OCI-LY1 (cell line): ENCODE measurements at regions not wholly inside any gene's neighbourhood (a gene's known extent, or its start where the extent isn't known, plus 50 kb on each side); places are given as distances from the start of the nearest gene placed in this dataset.

Experiments used
- H2AFZ ChIP-seq: fragments of 200-600 bp; sonication (generic), shearing (Covaris generic); 2 replicates; pipeline ENCODE4 v1.6.0; 2014; ENCODE audit warnings: antibody characterized with exemption, mild to moderate bottlenecking, low read length
- H3F3A ChIP-seq: fragments of 200-600 bp; sonication (generic), shearing (Covaris generic); 2 replicates; pipeline ENCODE4 v1.6.0; 2014; ENCODE audit warnings: mild to moderate bottlenecking, antibody characterized with exemption, low read length, moderate library complexity; ENCODE audit not compliant: insufficient read depth
- H3K27ac ChIP-seq: fragments of 200-600 bp; sonication (generic); 2 replicates; pipeline ENCODE4 v1.5.1; 2014; ENCODE audit warnings: low read length, mixed run types, mild to moderate bottlenecking, low read depth; ENCODE audit not compliant: poor library complexity, severe bottlenecking
- H3K27me3 ChIP-seq: fragments of 200-600 bp; sonication (generic); 2 replicates; pipeline ENCODE4 v1.6.0; 2014; ENCODE audit warnings: antibody characterized with exemption, mild to moderate bottlenecking, low read length, moderate library complexity; ENCODE audit not compliant: insufficient read depth
- H3K36me3 ChIP-seq: fragments of 200-600 bp; sonication (generic); 2 replicates; pipeline ENCODE4 v1.6.1; 2014; ENCODE audit warnings: mild to moderate bottlenecking, antibody characterized with exemption, low read length, moderate library complexity, mixed read lengths; ENCODE audit not compliant: insufficient read depth
- H3K4me1 ChIP-seq: fragments of 200-600 bp; sonication (generic); 2 replicates; pipeline ENCODE4 v1.5.1; 2014; ENCODE audit warnings: mild to moderate bottlenecking, low read length, moderate library complexity; ENCODE audit not compliant: insufficient read depth, severe bottlenecking
- H3K4me2 ChIP-seq: fragments of 200-600 bp; sonication (generic), shearing (Covaris generic); 2 replicates; pipeline ENCODE4 v1.6.1; 2014; ENCODE audit warnings: low read length
- H3K4me3 ChIP-seq: fragments of 200-600 bp; sonication (generic); 2 replicates; pipeline ENCODE4 v1.5.1; 2014; ENCODE audit warnings: low read length, low read depth, mild to moderate bottlenecking, mixed read lengths; ENCODE audit not compliant: poor library complexity, severe bottlenecking
- H3K79me2 ChIP-seq: fragments of 200-600 bp; shearing (Covaris generic); 2 replicates; pipeline ENCODE4 v1.6.1; 2016; ENCODE audit warnings: mixed run types, low read length, mixed read lengths; ENCODE audit not compliant: insufficient read depth
- H3K9ac ChIP-seq: fragments of 200-600 bp; sonication (generic), shearing (Covaris generic); 2 replicates; pipeline ENCODE4 v1.6.1; 2014; ENCODE audit warnings: mild to moderate bottlenecking, low read length, mixed read lengths
- H3K9me2 ChIP-seq: fragments of 200-600 bp; sonication (generic), shearing (Covaris generic); 2 replicates; pipeline ENCODE4 v1.6.1; 2014; ENCODE audit warnings: low read depth, mild to moderate bottlenecking, low read length, mixed read lengths
- H3K9me3 ChIP-seq: fragments of 200-600 bp; shearing (Covaris generic); 2 replicates; pipeline ENCODE4 v1.6.1; 2014; ENCODE audit warnings: low read length, mixed read lengths
- H4K20me1 ChIP-seq: fragments of 200-600 bp; sonication (generic), shearing (Covaris generic); 2 replicates; pipeline ENCODE4 v1.6.0; 2016; ENCODE audit warnings: mild to moderate bottlenecking, low read length; ENCODE audit not compliant: insufficient read depth
- CTCF ChIP-seq: fragments of 200-600 bp; sonication (generic), shearing (Covaris generic); IDR thresholded peaks from 2 replicates; pipeline ENCODE4 v1.5.1; 2017; ENCODE audit warnings: mild to moderate bottlenecking, antibody characterized with exemption, low read length, moderate library complexity, mixed read lengths
- EZH2 ChIP-seq: fragments of 200-600 bp; sonication (generic), shearing (Covaris generic); IDR thresholded peaks from 2 replicates; pipeline ENCODE4 v1.8.0; 2017; ENCODE audit warnings: borderline replicate concordance, mixed run types, mild to moderate bottlenecking, antibody characterized with exemption, low read length, moderate library complexity, mixed read lengths

- Histone ChIP-seq H3K79me2 (peaks cover 94% of the 10 kb centered on the region), H3K27me3 (no peaks in the 10 kb centered on the region), H3F3A (no peaks in the 10 kb centered on the region), H3K4me2 (peak overlapping the region; percentile 60), H3K9me2 (no peaks in the 10 kb centered on the region), H3K4me1 (peaks cover 71% of the 10 kb centered on the region), H3K36me3 (no peaks in the 10 kb centered on the region; the same call in 1 of the 2 replicates), H3K9ac (peak overlapping the region; percentile 49), H2AFZ (no peak overlapping the region), H3K4me3 (no peak overlapping the region), H4K20me1 (no peaks in the 10 kb centered on the region), H3K9me3 (no peaks in the 10 kb centered on the region), H3K27ac (peak overlapping the region; percentile 88)
- TF ChIP-seq CTCF = no peak
- TF ChIP-seq EZH2 = no peak
These were observed 100.0 kb downstream of the HAUS1 start for GRCh38 chr18:46204143-46204542.

- Histone ChIP-seq H3K9ac (no peak overlapping the region), H3K9me3 (no peaks in the 10 kb centered on the region), H3F3A (no peaks in the 10 kb centered on the region), H3K4me3 (no peak overlapping the region), H3K79me2 (peaks cover 92% of the 10 kb centered on the region), H3K4me2 (no peak overlapping the region), H4K20me1 (no peaks in the 10 kb centered on the region), H3K27ac (peak overlapping the region; percentile 45), H3K9me2 (no peaks in the 10 kb centered on the region), H3K4me1 (peaks cover 89% of the 10 kb centered on the region), H3K27me3 (no peaks in the 10 kb centered on the region), H3K36me3 (peaks cover 6% of the 10 kb centered on the region), H2AFZ (no peak overlapping the region)
- TF ChIP-seq EZH2 = no peak
- no peak for TF ChIP-seq CTCF
These were observed 103.8 kb downstream of the HAUS1 start for GRCh38 chr18:46207985-46208384.

GRCh38 chr18:46209161-46209560, 105.0 kb downstream of the HAUS1 start:
- H3K27ac ChIP-seq = peak overlapping the region; percentile 39
- no peaks in the 10 kb centered on the region for H3K9me2 ChIP-seq
- peaks cover 6% of the 10 kb centered on the region for H3K36me3 ChIP-seq
- no peak overlapping the region for H2AFZ ChIP-seq
- peaks cover 81% of the 10 kb centered on the region for H3K4me1 ChIP-seq
- H3K9me3 ChIP-seq = no peaks in the 10 kb centered on the region
- H3F3A ChIP-seq = no peaks in the 10 kb centered on the region
- H3K4me3 ChIP-seq = no peak overlapping the region
- no peaks in the 10 kb centered on the region for H4K20me1 ChIP-seq
- TF ChIP-seq CTCF (no peak), EZH2 (no peak)
- peaks cover 92% of the 10 kb centered on the region for H3K79me2 ChIP-seq
- no peak overlapping the region for H3K4me2 ChIP-seq
- H3K27me3 ChIP-seq = no peaks in the 10 kb centered on the region
- H3K9ac ChIP-seq = no peak overlapping the region
